HepG2 (cell line): ENCODE measurements at regions not wholly inside any gene's neighbourhood (a gene's known extent, or its start where the extent isn't known, plus 50 kb on each side); places are given as distances from the start of the nearest gene placed in this dataset.

ENCODE experiments used
- ATF7 ChIP-seq, 2 experiments: fragments of 450-650 bp in 1 of 2; sonication (generic) in 1 of 2; formaldehyde crosslinking in 1 of 2; IDR thresholded peaks; 2 replicates each; pipeline versions ENCODE4 v1.4.0 to v1.6.1; 2016 to 2020; ENCODE audit warnings: antibody characterized with exemption in 1 of 2, mild to moderate bottlenecking in 1 of 2, missing genetic modification reagents in 1 of 2
- CREB3 ChIP-seq: sonication (generic); formaldehyde crosslinking; IDR thresholded peaks from 2 replicates; pipeline ENCODE4 v1.5.0; 2020; ENCODE audit warnings: missing genetic modification reagents
- MXI1 ChIP-seq: IDR thresholded peaks from 3 replicates; pipeline ENCODE4 v1.6.1; 2012; ENCODE audit warnings: low read depth, low read length, inconsistent platforms, borderline replicate concordance
- NFE2L2 ChIP-seq: fragments of 150-350 bp; IDR thresholded peaks from 2 replicates; pipeline ENCODE4 v1.6.1; 2014; ENCODE audit warnings: low read length
- REST ChIP-seq, 2 experiments: IDR thresholded peaks; 2 replicates each; pipeline ENCODE4 v1.6.1; 2011 to 2012; ENCODE audit warnings: low read length in 2 of 2, borderline replicate concordance in 1 of 2, low read depth in 1 of 2, mild to moderate bottlenecking in 1 of 2, moderate library complexity in 1 of 2
- TF ChIP-seq, protein P1 (sequence below): sonication (generic); formaldehyde crosslinking; IDR thresholded peaks from 2 replicates; pipeline ENCODE4 v1.5.0; 2020; ENCODE audit warnings: mild to moderate bottlenecking, missing genetic modification reagents, moderate library complexity
- TF ChIP-seq, protein P2 (sequence below): sonication (generic); formaldehyde crosslinking; IDR thresholded peaks from 2 replicates; pipeline ENCODE4 v1.4.0; 2020; ENCODE audit warnings: missing genetic modification reagents, mild to moderate bottlenecking, borderline replicate concordance
- TF ChIP-seq, protein P3 (sequence below): sonication (generic); formaldehyde crosslinking; IDR thresholded peaks from 2 replicates; pipeline ENCODE4 v1.5.0; 2020; ENCODE audit warnings: missing genetic modification reagents

- TF ChIP-seq, protein P1, sequence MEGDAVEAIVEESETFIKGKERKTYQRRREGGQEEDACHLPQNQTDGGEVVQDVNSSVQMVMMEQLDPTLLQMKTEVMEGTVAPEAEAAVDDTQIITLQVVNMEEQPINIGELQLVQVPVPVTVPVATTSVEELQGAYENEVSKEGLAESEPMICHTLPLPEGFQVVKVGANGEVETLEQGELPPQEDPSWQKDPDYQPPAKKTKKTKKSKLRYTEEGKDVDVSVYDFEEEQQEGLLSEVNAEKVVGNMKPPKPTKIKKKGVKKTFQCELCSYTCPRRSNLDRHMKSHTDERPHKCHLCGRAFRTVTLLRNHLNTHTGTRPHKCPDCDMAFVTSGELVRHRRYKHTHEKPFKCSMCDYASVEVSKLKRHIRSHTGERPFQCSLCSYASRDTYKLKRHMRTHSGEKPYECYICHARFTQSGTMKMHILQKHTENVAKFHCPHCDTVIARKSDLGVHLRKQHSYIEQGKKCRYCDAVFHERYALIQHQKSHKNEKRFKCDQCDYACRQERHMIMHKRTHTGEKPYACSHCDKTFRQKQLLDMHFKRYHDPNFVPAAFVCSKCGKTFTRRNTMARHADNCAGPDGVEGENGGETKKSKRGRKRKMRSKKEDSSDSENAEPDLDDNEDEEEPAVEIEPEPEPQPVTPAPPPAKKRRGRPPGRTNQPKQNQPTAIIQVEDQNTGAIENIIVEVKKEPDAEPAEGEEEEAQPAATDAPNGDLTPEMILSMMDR (CRISPR knock-in tag), result no peak
- no peak for TF ChIP-seq MXI1
- no peak for TF ChIP-seq ATF7 (IDR thresholded peaks at IDR 0.05)
- TF ChIP-seq ATF7 (CRISPR knock-in tag; IDR thresholded peaks at IDR 0.05), result no peak
- TF ChIP-seq NFE2L2, result no peak
- no peak for TF ChIP-seq REST (IDR thresholded peaks at IDR 0.05; ENCODE audit: borderline replicate concordance in 1 of 2, low read depth in 1 of 2, low read length in 2 of 2)
- TF ChIP-seq, protein P2, sequence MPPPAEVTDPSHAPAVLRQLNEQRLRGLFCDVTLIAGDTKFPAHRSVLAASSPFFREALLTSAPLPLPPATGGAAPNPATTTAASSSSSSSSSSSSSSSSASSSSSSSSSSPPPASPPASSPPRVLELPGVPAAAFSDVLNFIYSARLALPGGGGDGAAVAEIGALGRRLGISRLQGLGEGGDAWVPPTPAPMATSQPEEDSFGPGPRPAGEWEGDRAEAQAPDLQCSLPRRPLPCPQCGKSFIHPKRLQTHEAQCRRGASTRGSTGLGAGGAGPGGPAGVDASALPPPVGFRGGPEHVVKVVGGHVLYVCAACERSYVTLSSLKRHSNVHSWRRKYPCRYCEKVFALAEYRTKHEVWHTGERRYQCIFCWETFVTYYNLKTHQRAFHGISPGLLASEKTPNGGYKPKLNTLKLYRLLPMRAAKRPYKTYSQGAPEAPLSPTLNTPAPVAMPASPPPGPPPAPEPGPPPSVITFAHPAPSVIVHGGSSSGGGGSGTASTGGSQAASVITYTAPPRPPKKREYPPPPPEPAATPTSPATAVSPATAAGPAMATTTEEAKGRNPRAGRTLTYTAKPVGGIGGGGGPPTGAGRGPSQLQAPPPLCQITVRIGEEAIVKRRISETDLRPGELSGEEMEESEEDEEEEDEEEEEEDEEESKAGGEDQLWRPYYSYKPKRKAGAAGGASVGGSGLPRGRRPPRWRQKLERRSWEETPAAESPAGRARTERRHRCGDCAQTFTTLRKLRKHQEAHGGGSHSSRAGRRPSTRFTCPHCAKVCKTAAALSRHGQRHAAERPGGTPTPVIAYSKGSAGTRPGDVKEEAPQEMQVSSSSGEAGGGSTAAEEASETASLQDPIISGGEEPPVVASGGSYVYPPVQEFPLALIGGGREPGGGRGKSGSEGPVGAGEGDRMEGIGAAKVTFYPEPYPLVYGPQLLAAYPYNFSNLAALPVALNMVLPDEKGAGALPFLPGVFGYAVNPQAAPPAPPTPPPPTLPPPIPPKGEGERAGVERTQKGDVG (CRISPR knock-in tag), result no peak
- TF ChIP-seq, protein P3, sequence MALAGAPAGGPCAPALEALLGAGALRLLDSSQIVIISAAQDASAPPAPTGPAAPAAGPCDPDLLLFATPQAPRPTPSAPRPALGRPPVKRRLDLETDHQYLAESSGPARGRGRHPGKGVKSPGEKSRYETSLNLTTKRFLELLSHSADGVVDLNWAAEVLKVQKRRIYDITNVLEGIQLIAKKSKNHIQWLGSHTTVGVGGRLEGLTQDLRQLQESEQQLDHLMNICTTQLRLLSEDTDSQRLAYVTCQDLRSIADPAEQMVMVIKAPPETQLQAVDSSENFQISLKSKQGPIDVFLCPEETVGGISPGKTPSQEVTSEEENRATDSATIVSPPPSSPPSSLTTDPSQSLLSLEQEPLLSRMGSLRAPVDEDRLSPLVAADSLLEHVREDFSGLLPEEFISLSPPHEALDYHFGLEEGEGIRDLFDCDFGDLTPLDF (CRISPR knock-in tag), result no peak
- TF ChIP-seq CREB3 (CRISPR knock-in tag), result no peak
Measured at GRCh38 chr4:14865804-14866203, 136.5 kb upstream of the CPEB2 start.
